ENCODE measurements at regions not wholly inside any gene's neighbourhood (a gene's known extent, or its start where the extent isn't known, plus 50 kb on each side); places are given as distances from the start of the nearest gene placed in this dataset.
"Not testable (repeated sequence)": the region's sequence is repeated elsewhere in the genome, so short reads cannot be mapped to it uniquely, and the experiment has no call there.

DNA sequence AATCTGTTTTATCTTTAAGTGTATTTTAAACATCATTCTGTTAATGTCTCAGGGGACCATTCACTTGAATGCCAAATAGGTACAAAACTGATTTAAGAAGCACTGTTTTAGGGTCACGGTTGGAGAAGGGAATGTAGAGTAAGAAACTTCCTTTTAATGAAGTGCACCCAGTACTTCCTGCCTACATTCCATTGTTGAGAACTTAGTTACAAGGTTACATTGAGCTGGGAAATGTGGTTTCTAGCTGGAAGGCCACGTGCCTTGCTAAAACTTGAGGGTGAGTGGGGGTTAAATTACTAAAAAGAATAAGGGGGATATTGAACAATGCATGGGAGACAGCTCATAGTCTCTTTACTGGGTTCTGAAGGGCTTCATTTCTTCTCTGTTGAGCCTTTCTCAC is 78.3 kb upstream of the TBC1D5 start:
- DNase-seq = no peak

DNA sequence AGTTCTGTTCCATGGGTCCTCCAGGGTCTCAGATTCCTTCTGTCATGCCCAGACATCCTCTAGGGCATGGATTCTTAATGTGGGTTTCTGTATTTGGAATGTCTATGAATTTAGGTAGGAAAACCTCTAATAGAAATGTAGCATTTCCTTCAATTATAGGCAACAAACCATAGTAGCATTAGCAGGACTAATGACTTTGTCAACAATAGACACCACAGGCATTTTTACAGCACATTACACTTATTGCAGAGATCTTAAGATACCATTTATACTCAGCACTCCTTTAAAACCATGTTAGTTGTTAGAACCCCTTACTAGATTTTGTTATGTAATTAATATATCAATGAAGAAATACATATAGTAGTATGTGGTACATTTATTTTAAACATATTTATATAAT is 77.8 kb upstream of the TBC1D5 start:
- DNase-seq = no peak

DNA sequence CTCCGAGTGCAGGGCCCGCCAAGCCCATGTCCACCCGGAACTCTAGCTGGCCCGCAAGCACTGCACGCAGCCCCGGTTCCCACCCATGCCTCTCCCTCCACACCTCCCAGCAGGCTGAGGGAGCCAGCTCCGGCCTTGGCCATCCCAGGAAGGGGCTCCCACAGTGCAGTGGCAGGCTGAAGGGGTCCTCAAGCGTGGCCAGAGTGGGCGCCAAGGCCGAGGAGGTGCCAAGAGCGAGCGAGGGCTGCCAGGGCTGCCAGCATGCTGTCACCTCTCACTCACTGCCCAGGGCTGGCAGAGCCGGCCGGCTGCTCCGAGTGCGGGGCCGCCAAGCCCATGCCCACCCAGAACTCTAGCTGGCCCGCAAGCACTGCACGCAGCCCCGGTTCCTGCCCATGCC is 75.5 kb upstream of the TBC1D5 start:
- not testable (repeated sequence) for DNase-seq

DNA sequence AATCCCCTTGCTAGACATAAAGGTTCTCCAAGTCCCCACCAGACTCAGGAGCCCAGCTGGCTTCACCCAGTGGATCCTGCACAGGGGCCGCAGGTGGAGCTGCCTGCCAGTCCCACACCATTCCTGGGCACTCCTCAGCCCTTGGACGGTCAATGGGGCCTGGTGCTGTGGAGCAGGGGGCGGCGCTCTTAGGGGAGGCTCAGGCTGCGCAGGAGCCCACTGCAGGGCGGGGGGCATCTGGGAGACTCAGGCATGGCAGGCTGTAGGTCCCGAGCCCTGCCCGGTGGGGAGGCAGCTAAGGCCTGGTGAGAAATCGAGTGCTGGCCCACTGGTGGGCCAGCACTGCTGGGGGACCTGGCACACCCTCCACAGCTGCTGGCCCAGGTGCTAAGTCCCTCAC is 75.1 kb upstream of the TBC1D5 start:
- no peak for DNase-seq

DNA sequence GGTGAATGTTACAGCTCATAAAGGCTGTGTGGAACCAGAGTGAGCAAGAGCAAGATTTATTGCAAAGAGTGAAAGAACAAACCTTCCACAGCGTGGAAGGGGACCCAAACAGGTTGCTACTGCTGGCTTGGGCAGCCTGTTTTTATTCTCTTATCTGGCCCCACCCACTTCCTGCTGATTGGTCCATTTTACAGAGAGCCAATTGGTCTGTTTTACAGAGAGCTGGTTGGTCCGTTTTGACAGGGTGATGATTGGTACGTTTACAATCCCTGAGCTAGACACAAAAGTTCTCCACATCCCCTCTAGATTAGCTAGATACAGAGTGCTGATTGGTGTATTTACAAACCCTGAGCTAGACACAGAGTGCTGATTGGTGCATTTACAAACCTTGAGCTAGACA is 74.4 kb upstream of the TBC1D5 start:
- DNase-seq = not testable (repeated sequence)

DNA sequence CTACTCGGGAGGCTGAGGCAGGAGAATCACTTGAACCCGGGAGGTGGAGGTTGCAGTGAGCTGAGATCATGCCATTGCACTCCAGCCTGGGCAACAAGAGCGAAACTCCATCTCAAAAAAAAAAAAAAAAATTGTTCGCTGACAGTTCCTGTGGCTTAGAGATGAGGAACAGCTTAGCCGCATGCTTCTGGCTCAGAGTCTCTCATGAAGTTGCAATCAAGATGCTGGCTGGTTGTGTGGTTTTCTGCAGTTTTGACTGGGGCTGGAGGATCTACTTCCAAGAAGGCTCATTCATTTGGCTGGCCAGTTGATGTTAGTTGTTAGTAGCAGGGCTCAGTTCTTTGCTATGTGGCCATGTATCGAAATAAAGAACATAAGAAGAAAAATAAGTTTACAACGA is 69.9 kb upstream of the TBC1D5 start:
- DNase-seq = not testable (repeated sequence)

DNA sequence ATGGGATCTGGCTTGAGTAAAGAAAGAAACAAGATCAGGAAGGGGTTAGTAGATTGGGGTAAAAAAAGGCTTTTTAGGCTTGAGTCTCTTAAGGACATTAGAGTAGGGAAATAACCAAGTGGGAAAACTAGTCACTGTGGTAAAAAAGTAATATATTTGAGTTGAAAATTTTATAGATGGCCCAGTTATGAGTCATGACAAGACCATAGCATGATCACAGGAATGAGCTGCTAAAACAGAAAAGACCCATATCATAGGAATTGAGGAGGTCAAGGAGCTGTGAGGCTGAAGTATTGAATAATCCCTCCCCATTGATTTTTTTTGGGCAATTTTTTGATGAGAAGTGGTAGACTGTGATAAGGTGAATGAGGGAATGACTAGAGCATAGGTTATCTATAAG is 69.2 kb upstream of the TBC1D5 start:
- DNase-seq = no peak

DNA sequence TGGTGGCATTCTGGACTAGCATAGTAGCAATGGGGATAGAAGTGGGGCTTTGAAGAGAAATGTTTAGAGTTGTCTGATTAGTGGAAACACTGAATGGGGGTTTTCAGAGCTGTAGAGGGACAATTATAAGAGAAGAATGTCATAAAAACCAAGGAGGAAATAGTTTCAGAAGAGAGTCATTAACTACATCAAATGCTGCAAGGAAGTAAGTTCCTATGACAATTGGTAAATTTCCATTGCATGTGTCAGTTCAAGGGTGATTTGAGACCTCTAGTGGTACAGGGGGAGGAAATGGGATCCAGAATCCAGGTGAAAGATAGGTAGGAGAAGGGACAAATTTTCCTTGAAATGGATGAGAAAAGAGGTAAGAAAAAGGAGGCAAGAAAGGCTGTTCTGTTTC is 68.3 kb upstream of the TBC1D5 start:
- no peak for DNase-seq

DNA sequence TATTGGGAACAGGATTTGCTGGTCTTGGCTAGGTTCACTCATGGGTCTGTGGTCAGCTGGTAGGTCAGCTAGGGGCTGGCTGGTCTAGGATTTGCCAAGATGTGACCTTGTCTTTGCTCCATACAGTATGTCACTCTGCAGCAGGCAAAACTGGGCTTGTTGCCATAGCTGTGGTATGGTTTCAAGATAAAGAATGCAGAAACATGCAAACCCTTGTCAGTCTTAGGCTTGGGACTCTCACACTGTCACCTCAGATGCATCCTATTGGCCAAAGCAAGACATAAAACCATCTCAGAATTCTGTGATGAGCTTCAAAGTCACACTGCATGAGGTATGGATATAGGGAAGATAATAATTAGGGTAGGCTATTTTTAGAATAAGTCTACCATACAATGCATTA is 66.6 kb upstream of the TBC1D5 start:
- DNase-seq = no peak

DNA sequence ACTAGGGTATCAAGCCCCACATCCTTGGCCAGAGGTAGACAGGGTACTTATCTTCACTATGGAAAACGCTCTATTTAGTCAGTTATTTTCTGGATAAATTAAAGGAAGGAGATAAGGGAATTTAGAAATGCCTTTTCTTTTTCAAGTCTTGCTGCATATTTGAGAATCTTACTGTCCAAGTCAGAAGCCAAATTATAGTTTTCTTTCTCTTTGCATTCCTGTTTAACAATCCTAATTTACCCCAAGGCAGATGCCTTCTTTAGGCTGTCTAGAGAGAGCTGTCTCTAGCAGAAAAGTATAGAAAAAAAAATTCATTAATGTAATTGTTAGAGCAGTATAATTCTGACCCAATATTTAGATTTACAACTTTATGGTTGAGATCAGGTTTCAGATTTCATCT is 64.4 kb upstream of the TBC1D5 start:
- no peak for DNase-seq

DNA sequence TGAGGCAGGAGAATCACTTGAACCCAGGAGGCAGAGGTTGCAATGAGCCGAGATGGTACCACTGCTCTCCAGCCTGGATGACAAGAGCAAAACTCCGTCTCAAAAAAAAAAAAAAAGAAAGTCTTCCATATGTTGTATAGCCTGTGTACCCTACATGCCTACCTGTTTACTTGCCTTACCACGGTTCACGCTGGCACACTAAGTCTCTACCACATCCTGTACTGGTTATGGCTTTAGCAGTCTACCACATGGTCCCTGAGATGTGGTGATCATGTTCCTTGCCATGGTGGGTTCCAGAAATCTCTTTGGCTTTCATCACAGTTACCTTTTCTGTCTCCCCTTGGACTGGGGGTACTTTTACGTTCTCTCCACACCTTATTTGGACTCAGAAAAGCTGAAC is 63.8 kb upstream of the TBC1D5 start:
- no peak for DNase-seq

DNA sequence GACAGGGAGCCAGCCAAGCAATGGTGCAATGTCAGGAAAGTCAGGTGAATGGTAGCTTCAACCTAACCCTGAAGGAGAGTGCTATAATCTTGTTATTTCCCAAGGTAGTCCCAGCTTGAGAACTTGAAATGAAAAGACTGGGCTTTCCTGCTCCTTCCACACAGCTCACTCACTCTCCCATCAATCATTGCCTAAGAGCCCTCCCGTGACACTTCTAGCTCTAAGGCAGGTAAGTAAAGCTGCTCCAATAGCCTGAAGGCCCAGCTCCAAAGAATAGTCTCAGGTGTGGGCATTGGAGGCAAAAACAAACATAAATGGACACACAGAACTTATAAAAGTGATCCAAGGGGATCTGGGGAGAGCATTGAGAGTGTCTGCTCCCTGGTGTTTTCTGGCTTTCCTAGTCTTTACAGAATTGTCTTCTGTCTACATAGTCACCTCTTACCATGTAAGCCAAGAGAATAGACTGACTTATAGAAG is 63.1 kb upstream of the TBC1D5 start:
- no peak for DNase-seq

DNA sequence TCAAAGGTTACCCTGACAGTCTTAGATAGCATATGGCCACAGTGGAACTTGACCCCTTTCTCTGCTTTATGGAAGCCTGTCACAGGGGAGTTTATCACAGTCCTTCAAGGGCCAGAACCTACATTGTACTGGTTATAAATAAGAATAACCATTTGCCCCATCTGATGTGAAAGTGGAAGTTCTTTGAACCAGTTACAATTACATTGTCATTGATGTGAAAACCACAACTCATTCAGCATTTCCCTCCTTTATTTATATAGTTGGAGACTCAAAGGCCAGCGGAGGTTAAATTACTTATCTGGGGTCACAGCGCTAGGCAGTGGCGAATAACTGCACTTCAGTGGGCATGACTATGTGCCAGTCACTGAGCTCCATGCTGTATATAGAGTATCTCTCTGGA is 60.5 kb upstream of the TBC1D5 start:
- DNase-seq = no peak

DNA sequence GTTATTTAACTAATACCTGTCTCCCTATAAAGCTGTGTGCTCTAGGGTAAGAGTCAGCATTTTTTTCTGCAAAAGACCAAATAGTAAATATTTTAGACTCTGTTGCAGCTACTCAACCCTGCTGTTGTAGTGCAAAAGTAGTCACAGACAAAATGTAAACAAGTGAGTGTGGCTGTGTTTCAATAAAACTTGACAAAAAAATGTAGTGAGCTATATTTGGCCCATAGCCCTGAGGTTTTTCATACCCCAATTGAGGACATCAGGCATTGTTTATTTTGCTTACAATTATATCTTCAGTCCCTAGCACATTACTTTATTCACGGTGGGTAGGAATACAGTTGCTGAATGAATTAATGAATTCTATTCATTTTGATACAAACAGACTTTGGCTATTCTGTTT is 58.7 kb upstream of the TBC1D5 start:
- no peak for DNase-seq

DNA sequence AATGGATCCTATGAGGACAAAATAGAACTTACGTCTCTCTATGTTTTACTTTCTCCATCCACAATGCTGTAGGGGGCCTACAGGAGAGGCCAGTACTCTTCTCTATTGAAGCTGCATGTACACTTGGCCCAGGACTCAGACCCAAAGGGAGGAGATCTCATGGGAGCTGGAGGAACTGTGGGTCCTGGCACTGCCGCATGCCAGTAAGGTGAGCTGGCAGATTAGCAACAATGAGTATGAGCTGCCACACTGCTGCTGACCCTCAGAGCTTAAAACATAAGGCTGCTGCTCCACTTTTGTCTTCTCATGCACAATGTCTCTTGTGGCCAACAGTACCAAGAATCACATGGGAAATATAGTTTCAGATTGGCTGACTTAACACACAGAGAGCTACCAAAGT is 57.8 kb upstream of the TBC1D5 start:
- no peak for DNase-seq

DNA sequence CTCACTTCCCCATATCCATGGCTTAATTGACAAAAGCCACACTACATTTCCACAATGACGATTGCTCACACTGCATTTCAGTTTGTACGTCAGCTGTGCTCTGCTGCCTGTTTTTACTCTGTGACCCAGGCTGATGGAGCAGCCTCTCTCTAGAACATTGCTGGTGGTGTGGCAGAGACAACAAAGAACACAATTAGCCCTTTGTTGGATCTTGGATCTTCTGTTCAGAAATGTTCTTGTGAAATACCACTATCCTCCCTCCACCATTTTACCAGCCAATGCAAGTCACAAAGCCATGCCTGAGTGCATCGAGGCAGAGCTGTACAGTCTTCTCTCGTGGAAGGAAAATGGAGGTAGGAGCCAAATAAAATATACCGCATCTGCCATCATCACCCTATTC is 56.9 kb upstream of the TBC1D5 start:
- no peak for DNase-seq

DNA sequence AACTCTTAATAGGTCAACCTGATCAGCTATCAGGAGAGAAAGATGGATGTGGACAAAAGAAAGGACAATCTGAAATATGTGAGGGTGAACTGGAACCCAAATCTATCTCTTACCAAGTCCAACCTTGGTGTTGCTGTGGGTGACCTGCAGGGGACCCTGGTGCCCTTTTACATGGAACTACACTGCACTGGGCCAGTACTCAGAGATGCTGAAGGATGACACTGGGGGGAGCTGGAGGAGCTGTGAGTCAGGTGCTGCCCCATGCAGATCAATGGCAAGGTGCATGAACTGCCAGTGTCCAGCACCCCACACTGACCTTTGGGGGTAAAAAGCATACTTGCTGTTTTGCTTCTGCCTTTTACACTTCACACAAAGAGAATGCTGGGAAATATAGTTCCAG is 55.6 kb upstream of the TBC1D5 start:
- DNase-seq = no peak

DNA sequence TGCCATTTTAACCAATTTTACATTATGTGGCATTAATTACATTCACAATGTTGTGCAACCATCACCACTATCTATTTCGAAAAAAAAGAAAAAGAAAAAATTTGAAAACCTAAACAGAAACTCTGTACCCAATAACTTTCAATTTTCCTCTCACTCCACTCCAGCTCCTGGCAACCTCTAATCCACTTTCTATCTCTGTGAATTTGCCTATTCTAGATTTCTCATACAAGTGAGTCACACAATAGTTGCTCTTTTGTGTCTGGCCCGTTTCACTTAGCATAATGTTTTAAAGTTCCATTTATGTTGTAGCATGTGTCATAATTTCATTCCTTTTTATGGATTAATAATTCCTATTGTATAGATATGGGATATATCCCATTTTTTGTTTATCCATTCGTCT is 53.3 kb upstream of the TBC1D5 start:
- no peak for DNase-seq

DNA sequence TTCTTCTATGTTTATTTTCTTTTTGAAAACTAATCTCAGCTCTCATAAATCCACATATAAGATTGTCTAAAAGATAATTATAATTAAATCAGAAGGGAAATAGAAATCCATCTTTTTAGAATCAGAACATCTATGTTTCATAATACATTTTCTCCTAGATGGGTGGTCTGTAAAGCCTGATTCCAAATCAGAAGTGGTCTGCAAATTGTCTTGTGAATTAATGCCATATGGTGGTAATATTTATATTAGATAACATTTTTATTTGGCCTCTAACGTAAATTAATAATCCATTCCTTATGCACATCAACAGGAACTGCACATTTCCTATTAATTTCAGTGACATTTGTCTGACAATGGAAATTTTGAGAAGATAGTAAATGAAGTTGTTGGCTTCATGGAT is 52.8 kb upstream of the TBC1D5 start:
- no peak for DNase-seq

DNA sequence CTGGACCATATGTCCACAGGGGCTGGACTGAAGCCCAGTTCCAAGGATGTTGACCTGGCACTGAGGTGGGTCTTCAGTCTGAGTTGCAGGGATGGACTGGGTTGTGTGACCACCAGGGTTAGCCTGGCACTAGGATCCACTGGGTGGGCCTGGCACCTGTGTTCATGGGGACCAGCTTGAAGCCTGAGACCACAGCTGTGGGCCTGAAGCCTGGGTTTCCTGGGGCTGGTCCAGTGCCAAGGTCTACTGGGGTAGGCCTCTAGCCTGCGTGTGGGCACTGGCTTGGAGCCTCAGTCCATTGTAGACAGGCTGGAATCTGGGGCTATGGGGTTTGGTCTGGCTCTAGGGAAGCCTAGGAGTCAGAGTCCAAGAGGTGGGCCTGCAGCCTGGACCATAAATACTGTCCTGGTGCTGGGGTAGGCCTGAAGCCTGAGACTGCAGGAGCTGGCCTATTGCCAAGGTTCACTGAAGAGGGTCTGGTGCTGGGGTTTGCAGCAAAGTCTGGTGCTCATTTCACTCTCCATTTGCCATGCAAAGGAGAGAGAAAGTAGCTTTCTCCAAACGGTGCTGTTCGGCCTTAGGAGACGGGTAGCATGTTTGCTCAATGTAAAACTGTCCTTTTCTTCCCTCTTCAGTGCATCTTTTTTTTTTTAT is 51.2 kb upstream of the TBC1D5 start:
- DNase-seq = no peak

Data from NCI-H1930 (cell line).